DLD1 (cell line): ENCODE measurements at regions not wholly inside any gene's neighbourhood (a gene's known extent, or its start where the extent isn't known, plus 50 kb on each side); places are given as distances from the start of the nearest gene placed in this dataset.
"Not testable (repeated sequence)": the region's sequence is repeated elsewhere in the genome, so short reads cannot be mapped to it uniquely, and the experiment has no call there.

Experiments used
- in situ Hi-C: cut with HindIII; loops from 2 replicates; pipeline ENCODE4 v1.10.0; 2017; ENCODE audit warnings: low sequenced_read_pairs

DNA sequence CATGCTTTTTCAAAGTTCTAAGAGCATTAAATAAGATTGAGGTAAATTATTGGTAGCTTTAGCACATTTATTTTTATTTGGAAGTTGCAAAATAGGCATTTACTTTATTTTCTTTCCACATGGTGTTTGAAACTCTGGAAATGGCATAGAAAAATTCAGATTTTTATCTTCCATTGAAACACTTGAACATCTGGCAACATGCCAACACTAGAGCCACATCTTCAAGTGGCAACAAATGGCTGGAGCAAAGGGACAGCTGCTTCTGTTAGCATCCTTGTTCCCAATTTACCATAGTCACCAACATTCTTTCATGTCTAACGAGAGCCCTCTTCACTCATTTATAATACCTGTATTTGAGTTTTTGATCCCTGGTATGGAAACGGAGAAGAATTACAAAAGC is 539.9 kb downstream of the ZNF608 start:
- in situ Hi-C loops: no loop called here

DNA sequence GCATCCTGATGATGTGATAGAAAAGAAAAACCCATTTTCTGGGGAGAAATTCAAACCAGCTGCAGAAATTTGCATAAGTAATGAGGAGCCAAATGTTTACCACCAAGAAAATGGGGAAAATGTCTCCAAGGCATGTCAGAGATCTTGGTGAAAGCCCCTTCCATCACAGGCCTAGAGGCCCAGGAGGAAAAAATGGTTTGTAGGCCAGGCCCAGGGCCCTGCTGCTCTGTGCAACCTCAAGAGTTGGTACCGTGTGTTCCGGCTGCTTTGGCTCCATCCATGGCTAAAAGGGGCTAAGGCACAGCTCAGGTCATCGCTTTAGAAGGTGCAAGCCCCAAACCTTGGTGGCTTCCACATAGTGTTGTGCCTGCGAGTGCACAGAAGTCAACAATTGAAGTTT is 543.1 kb downstream of the ZNF608 start:
- in situ Hi-C loops: no loop called here

DNA sequence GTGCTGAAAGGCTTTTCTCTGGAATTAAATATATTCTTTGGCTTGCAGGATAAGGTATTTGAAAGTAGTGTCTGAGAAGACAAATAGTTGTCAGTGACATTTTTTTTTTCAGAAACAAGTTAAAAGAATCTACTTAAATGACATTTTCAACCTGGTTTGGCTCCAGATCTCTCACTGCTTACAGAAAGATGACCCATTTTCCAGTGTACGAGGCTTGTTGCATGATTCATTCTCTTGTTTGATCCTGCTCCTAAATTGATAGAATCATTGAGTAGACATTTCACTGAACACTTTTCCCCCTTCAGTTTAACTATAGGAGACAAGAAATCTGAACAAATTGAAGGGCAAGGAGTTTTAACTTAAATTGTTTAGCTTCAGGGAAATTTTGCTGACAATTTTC is 546.1 kb downstream of the ZNF608 start:
- in situ Hi-C loops: no loop called here

DNA sequence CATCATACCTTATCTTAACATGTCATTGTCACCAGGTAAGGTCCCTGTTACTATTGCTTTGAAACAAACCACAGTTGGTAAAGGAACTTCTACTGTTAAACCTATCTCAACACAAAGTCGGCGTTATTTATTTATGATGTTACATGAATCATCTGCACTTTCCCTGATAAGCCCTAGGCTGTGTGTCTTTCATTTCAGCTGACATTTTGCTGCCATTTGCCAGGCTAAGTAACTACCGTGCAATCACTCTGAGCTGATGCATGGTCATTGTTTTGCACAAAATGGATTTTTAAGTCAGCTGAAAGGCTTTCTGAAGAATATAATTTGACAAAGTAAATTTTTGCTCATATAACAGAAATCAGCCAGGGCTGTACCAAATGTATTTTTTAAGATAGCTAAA is 546.5 kb downstream of the ZNF608 start:
- in situ Hi-C loops: no loop called here

DNA sequence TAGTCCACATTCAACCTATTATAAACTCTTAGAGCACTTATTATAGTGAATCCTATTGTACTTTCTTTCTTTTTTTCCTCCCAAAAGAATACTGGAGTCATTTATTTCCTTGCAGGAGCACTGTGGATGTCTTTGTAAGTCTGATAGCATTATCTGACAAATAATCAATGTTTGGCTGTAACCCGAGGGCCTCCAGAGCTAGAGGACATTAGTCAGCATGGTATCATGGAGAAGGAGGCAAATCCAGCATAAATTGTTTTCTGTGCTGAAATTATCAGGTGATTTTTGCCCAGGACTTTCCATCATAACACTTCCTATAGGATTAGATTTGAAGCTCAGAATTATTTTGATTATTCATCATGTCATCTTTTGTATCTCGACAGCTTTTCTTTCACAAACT is 551.0 kb downstream of the ZNF608 start:
- in situ Hi-C loops: no loop called here

DNA sequence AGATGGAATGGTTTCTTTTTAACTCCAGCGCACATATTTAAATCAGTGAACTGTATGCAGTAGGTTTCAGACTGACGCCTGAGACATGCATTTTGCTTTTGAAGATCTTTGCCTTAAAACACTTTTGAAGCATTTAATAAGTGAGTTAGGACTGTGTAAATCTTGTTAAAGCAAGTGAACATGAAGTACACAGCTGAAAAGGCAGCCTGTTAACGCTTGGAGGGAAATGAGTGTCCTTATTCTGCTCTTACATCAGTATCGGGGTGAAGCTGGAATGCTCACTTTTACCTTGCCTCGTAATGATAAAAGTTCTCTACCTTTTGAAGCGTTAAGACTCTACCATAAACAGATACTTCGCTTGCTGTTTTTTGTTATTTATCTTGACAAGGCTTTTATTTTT is 552.2 kb downstream of the ZNF608 start:
- in situ Hi-C loops: no loop called here

DNA sequence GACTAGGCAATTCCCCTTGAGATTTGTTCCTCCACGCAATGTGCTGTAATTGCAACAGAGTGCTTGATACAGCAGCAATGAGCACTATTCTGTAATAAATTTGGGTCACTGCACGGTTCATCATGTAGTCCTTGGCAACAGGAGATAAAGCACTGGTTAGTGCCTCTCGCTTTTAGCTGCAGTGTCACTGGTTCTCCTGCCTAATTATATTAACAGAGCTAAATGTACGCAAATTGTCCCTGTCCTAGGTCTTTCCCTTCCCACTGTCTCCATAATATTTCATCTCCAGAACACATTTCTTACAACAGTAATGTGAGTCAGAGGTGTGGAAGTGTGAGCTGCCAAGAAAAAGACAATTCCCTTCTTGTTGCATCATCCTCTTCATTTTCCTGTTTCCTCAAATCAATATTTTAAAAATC is 553.1 kb downstream of the ZNF608 start:
- in situ Hi-C loops: no loop called here

DNA sequence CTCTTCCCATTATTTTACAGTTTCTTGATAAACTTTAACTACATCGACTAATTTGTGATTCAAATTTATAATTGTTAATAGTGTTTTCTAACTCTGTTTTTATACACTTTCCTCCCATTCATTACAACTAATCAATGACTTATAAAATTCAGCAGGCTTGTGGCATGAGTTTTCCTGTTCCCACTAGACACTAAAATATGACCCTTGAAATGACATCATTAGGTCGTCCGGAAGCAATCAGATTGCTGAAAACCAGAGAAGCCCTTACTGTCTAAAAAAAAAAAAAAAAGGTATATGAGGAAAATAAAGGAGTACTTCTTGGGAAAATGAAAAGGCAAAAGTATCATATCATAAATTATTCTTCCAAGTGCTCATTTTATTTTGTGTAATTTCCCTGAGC is 553.7 kb downstream of the ZNF608 start:
- in situ Hi-C loops: no loop called here

DNA sequence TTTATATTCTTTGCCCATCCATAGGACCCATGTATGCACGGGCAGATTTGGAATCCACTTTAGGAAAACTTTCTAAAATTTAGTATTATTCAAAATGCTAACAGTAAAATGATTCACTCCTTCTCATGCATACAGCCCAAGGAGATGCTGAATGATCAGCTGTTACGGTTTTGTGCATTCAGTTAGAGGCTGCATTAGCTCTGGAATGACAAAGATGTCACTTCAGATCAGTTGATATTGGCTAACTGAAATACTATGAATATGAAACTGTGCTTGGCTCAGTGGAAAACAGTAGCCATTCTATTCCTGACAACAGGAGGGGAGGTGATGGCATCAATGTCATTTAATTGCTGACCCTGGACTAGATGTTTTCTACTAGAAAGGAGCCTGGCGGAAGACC is 560.7 kb downstream of the ZNF608 start:
- in situ Hi-C loops: no loop called here

DNA sequence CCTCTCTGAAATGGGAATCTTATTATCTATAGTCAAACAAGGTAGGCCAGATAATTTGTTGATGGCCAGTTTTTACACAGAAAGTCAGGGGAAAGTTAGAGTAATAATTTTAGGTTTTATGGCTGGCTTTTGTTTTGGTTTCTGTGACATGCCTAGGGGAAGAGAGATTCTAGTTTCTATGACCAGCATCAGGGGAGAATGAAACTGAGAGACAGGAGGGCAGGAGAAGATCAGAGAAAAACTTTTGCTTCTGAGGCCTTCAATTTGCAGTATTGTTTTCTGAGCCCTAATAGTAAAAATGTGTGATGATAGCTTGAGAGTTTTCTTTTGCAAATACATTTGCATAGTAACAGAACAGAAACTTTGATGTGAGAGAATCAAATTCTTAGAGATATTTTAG is 564.3 kb downstream of the ZNF608 start:
- in situ Hi-C loops: no loop called here

DNA sequence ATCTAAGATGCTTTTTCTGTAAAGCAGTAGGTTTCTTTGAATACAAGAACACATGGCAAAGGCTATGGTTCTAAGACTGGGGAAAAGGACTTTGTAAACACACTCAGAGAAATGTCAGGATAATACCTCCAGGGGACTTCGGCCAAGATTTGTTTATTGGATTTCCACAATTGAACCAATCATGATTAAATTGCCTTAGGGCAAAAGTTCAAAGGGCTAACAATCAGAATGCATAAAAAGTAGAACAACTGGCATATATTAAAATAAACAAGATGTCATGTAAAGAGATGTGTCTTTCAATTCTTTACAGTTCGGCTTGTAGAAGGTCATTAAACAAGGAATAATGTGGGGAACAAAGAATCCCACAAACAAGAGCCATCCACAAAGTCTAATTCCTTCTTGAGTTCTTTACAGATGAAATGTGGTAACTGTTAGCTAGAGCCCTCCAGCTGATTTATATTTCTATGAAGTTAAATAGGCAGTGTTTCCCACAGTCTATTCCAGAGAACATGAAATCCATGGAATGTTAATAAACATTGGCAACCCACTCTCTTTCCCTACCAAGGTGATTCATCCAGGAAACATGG is 565.5 kb downstream of the ZNF608 start:
- in situ Hi-C loops: no loop called here

DNA sequence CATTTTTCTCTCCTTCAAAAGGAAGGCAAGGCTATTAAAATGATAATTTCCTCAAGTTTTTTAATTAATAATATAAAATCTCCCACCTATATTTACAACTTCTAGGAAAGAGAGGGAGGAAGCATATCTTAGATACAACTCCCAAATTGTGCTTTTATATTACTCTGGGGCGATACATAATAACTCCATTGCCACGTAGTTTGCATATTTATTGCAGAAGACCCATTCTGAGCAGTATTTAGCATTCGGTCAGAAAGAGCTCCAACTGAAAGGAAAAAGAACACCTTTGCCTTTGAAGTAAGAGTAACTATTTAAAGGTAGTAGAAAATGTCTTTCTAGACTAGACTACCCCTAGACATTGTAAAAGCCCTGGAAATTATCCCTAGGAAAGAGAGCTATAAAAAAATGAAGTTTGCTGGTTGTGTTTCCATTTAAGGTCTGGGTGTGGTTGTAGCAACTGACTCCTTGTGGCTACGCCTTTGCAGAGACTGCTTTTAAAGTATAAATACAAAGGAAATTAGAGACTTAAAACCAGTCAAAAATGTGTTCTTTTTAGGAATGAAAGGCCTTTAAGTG is 566.1 kb downstream of the ZNF608 start:
- in situ Hi-C loops: no loop called here

DNA sequence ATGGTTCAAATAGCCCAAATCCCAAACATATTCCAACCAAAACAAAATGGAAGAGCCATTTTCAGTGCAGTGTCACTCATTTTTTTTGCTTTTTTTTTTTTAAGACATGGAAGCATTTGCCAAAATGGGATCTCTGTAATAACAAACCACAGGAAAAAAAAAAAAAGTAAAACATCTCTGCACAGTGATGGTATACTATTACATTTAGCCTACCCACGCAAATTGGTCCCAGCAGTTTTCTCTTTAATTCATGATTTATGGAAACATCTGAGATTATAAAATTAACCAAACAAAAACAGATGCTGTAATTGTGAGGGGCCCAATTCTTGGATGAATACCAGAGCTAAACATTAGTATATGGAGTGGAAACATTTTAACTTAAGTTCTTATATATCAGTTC is 566.6 kb downstream of the ZNF608 start:
- in situ Hi-C loops: no loop called here

DNA sequence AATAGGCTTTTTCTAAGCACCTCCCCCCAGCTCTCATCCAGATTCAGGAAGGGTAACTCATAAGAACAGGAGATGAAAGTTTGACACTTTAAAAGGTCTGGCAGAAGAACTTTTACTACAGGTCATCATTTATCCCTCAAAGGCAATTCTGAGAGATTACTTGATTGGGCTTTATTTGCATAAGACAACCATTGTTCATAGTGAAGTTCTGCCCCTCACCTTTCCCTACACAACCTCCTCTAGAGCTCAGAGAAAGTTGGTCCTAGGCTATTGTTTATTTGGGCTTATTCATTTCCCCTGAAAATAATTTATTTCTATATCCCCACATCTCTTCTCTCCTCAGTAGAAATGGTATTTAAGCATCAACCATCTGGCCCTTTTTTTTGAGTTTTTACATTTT is 568.4 kb downstream of the ZNF608 start:
- in situ Hi-C loops: no loop called here

DNA sequence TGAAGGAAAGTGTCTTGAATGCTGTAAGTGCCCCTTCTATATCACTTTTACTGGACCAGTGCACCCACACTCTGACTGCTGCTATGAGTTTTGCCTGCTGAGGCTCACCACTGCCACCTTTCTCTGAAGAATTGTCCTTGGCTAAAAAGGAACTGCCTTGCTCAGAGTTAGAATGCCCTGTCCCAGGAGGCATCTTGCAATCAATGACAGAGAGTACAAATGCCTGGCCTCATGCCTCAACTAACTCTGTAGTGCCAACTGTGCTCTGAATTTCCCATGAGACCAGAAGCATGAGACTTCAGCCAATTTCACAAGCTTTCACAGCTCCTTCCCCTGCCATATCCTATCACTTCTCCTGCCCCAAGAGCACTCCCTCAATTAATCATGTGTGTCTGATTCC is 569.7 kb downstream of the ZNF608 start:
- in situ Hi-C loops: no loop called here

DNA sequence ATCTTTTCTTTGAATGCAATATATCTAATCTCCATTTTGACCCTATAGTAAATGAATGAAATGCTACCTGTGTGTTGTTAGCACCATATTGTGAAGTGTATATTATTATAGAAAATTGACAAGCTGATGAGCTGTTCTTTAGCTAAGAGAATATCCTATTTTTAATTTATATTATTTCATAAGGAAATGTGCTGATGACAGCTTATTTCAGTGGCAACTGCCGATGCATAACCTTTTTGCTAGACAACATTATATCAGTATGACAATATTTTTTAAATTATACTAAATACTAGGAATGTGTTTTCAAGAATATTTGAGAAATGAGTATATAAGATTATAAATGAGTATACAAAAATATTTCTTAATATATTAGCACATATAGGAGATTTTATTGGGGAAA is 573.1 kb downstream of the ZNF608 start:
- in situ Hi-C loops: no loop called here

DNA sequence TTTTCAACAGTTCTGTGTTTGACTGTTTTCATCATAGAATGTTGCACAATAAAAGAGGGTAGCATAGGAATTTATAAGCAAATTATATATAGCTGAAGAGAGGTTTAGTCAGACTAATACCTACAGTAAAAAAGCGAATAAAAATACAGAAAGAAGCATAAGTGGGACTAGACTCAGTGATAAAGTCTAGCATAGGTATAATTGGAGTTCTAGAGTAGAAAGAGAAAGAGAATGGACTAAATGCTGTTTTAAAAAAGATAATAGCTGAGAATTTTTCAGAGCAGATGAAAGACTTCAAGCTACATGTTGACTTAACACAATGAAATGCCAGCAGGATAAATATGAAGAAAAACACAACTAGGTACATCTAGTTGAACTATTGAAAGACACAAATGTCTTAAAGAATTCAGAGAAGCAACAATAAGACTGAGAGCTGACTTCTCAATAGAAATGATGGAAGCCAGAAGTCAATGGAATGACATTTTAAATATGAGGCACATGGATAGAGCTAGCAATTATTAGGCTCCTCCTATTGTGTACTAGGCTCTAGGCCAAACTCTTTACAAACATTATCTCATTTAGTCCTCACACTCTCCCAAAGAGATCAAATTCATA is 573.9 kb downstream of the ZNF608 start:
- in situ Hi-C loops: no loop called here

DNA sequence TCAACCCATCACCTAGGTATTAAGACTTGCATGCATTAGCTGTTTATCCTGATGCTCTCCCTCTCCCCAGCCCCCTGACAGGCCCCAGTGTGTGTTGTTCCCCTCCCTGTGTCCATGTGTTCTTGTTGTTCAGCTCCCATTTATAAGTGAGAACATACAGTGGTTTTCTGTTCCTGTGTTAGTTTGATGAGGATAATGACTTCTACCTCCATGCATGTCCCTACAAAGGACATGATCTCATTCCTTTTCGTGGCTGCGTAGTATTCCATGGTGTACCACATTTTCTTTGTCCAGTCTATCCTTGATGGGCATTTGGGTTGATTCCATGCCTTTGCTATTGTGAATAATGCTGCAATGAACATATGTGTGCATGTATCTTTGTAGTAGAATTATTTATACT is 578.3 kb downstream of the ZNF608 start:
- in situ Hi-C loops: not testable (repeated sequence)

DNA sequence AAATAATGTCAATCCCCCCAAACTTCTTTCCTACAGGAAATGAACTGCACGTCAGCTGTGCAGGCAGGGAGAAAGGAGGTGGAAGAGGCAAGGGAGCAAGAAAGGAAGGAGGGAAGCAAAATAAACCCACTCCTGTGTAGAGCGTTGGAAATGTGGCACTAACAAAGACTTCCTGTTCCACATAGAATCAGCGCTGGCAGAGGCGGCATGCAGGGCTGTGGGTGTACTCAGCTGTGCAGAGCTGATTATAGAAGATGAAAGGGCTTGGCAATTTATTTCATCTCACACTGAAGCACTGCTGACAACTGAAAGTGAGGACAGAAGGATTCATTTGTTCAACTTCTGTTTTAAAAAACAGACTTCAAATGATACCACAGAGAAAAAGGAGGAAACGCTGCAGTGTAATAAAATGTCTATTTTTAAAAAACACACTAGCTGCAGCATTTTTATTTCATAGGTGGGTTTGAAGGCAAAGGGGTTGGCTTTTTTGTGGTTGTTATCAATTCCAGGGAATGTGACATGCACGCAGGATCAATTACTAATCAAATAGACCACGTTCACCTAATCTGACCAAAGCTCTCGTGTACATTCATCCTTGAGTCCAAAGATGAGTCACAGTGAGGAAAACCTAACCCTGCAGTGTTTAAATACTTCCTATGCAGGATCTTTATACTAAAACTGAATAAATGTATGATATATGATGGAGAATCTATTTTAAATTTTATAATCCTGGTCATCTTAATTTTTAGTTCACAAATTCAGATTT is 583.5 kb downstream of the ZNF608 start:
- in situ Hi-C loops: no loop called here

DNA sequence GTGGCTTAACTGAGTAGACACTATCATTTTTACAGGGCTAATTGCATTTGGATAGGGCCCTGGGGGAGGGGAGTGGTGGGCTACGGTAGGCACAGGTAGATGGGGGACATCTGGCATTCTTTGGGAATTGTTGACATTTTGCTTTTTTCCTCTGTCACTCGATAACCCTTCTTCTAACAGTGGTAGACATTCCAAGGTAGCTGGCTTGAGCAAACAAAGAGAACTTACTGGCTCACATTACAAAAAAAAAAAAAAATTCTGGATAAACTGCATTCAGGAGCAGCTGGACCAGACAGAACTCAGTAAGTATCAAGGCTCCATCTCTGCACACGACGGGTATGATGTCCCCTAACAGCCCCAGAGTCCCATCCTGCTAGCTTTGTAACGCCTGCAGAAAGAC is 585.2 kb downstream of the ZNF608 start:
- in situ Hi-C loops: no loop called here

DNA sequence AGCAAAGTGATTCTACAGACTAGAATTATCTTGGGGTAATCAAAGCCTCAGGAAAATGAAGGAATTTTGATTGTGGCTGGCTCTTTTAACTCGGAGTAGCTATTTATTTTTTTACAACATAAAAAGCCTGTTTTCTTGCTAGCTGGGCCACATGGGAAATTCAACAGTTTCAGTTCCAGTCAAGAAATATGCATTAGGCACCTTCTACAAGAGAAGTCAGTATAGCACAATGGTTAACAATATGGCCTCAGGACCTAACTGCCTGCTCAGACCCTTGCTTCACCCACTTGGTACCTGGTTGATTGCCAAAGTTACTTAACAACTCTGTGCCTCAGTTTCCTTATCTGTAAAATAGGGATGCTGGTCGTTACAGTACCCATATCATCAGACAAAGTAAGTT is 586.2 kb downstream of the ZNF608 start:
- in situ Hi-C loops: no loop called here

DNA sequence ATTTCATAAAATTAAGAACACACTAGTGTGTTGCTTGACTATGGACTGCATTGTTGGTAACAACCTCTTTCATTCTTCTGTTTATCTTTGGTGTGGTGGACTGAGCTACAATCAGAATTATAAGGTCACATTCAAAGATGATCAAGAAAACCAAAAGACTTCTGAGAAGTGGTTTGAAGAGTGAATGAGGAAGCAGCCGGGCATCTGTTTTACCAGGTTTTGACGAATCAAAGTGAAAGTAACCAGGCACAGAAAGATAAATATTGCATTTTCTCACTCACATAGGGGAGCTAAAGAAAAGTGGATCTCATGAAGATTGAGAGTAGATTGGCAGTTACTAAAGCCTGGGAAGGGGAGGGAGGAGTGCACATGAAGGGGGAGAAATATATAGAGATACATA is 589.1 kb downstream of the ZNF608 start:
- in situ Hi-C loops: no loop called here
